SU-DHL-6 (cell line): ENCODE measurements at regions not wholly inside any gene's neighbourhood (a gene's known extent, or its start where the extent isn't known, plus 50 kb on each side); places are given as distances from the start of the nearest gene placed in this dataset.

Experiments
- CTCF ChIP-seq: fragments of 200-600 bp; sonication (generic); IDR thresholded peaks from one replicate; pipeline ENCODE4 v1.5.1; 2017; ENCODE audit warnings: antibody characterized with exemption, mild to moderate bottlenecking, low read length, moderate library complexity; ENCODE audit not compliant: insufficient read depth, poor library complexity, severe bottlenecking
- EZH2phosphoT487 ChIP-seq: fragments of 200-600 bp; sonication (generic), shearing (Covaris generic); conservative IDR thresholded peaks from 2 replicates; pipeline ENCODE4 v1.6.1; 2018; ENCODE audit warnings: mild to moderate bottlenecking, antibody characterized with exemption, low read length, moderate library complexity, mixed read lengths

GRCh38 chr13:53105477-53105876 lies 76.9 kb downstream of the OLFM4 start:
- TF ChIP-seq CTCF (no peak), EZH2phosphoT487 (no peak)
